ENCODE measurements at regions not wholly inside any gene's neighbourhood (a gene's known extent, or its start where the extent isn't known, plus 50 kb on each side); places are given as distances from the start of the nearest gene placed in this dataset.

DNA sequence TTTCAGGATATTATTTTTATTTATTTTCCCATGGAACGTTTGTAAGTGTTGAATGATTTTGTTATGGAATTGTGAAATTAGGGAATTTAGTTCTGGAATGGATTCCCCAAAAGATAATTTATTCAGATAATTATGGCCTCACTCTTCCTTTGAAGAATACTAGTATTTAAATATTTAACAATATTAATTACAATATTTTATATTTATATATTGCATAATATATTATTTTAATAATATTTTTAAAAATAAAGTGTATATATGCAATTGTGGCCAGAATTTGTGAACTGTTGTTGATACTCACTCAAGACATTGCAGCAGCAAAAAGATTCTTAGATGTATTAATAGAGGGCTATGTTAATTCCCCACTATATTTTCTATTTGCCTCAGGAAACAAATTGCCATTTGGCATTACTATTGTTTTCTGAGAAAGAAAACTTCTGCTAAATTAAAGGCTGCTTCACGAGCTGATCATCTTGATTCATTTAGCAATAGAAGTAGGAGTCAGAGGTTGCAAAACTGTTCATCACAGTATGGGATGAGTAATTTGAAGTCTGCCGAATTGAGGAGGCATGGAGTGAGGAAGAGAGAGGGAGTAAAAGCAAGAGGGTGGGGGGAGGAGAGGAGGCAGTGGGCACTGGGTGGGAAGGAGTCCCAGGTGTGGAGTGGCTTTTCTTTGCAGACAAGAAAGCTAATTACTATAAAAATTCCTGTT, 729.2 kb downstream of the DHX35 start:
- no peak for TF ChIP-seq EP300 (IDR thresholded peaks at IDR 0.05)
- TF ChIP-seq CTCF (IDR thresholded peaks at IDR 0.05) = no peak
